NCI-H524 (cell line): ENCODE measurements at regions not wholly inside any gene's neighbourhood (a gene's known extent, or its start where the extent isn't known, plus 50 kb on each side); places are given as distances from the start of the nearest gene placed in this dataset.

Source experiments
- DNase-seq, 2 experiments: peaks; one replicate each; lab custom pipeline; 2025; lab: John Stamatoyannopoulos, UW

DNA sequence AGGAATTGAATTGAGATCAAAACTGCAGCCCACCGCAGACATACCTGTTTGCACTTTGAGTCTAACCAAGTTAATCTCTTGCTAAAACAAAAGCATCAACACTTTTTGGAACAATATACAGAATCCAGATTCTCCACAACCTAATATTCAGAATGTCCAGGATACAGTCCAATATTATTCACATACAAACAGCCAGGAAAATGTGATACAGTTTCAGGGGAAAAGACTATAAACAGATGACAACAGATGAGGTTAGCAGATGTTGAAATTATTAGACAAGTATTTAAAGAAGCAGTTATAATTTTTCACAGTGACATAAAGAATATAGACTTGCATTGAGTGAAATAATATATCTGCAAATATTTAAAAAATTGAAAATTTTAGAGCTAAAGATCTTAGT, 678.1 kb upstream of the CXADR start:
- DNase-seq: no peak

DNA sequence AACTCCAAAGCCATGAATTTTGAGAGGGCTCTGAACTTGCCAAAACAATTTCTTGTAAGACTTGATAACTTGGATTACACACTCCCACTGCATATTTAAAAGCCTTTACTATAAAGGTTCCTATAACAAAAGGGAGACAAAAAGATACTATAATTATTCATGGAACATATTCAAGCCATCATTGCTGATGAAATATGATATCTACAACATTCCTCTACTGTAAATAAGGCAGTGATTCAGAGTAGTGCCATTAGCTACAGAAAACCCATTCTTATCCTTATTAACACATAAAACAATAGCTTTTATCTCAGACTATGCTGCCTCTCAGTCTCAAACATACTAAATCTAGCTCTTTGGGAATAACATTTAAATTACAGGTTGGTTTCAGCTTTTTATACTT, 675.5 kb upstream of the CXADR start:
- DNase-seq: no peak

DNA sequence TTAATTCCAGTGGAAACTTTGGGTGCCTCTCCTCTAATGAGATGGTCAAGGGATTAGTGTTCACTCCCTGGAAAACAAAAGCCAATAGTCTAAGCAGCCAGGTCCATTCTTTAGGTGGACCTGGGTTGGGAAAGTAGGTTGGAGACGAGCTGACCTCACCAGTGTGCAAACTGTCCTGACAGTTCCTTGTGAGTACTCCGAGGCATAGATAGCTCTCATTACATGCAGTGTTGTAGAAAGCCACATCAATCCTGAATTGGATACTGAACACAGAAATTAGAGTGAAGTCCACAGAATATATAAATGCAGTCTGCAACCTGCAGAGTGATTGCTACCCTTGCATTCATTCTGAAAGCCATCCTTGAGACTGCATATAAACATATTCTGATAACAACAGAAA, 675.1 kb upstream of the CXADR start:
- no peak for DNase-seq

GRCh38 chr21:16838331-16838730, 674.5 kb upstream of the CXADR start:
- DNase-seq: no peak

- no peak for DNase-seq
These were observed 672.3 kb upstream of the CXADR start for GRCh38 chr21:16840538-16840937.

DNA sequence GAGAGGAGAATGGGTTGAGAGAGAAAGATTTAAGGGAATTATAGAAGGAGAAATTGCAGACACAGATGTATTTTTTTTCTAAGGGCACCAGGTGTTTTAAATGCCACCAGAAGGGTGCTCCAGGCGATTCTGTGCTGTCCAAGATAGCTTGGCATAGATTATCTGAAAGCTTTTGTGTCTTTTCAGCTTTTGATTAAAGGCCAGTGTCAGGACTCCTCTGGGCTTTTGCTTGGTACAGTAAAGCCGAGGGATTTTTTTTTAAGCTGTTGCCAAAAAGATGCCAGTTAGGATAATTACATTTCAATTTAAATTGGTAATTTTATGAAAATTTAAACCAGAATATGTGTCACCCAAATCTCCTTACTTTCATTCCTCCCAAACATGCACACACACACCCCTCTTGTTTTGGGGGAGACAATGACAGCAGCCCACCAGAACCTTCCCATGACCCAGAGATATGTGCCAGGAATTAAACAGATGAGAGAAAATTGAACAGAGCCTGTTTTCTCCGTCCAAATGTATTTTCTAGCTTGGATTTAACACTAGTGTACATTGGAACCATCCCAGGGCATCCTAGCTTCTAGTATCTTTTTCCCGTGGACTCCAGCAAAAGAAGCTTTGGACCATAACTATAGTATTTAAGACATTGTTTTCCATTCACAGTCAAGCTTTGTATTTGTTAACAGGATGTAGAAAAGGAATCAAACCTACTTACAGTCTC, 670.7 kb upstream of the CXADR start:
- DNase-seq: peak; percentile 74 to 79

- DNase-seq: peak; percentile 40 to 72
These were observed 670.2 kb upstream of the CXADR start for GRCh38 chr21:16842696-16843035.

- no peak for DNase-seq
These were observed 665.6 kb upstream of the CXADR start for GRCh38 chr21:16847211-16847610.

DNA sequence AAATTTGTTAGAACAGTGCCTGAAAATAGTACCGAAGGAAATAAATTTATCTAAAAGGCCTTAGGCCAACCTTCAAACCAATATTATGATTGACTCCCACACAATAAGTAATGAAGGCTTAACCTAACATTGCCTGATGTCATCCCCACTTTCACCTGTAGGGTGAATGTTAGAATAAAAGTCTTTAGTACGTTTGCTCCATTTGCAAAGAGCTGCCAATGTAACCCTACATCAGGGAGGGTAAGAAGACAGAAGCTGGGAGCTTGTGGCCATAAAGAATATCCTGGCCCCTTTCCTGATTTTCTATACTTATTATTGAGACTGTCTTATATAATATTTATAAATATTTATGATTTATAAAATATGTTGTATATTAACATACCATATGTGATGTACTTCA, 661.8 kb upstream of the CXADR start:
- DNase-seq: no peak

GRCh38 chr21:16855164-16855667, 657.6 kb upstream of the CXADR start:
- DNase-seq: no peak

DNA sequence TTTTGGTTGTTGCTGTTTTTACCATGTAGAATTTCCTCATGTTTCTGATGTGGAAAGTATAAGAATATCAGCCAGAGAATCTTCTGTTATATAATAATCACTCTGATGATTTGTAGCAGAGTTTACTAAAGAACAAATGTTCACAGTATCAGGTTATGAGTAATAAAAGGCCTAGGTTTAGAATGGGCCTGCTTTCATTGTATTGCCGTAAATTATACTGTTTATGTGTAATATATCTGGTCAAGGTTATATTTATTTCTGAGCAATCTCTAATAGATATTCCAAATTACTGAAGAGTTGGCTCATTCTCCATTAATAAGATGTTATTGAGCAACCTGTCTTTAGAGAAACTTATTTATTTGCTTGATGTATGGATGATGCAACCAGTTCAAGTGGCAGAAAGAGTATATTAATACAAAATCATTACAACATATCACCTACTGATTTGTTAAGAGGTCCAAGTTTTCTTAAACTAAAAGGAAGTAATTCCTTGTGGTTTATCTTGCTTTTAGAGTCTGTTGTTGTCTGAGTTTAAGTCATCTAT, 649.4 kb upstream of the CXADR start:
- no peak for DNase-seq

DNA sequence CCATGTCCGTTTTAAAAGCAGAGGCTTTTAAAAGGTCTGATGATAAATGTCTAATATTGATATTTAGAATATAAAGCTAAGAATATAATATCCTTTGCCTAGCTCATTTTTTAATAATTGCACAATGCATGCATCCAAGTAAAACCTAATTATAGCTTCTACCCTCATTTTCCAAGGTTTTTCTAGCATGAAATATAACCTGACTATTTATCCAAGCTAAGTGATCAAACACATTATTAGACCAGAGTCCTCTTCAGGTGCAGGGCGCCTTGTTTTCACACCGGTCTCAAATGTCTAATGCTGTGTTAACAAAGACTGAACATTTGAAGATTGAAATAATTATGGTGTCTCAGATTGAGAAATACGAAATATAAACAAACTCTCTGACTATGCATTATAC, 648.9 kb upstream of the CXADR start:
- no peak for DNase-seq

GRCh38 chr21:16865632-16866031, 647.2 kb upstream of the CXADR start:
- DNase-seq: no peak

- DNase-seq: no peak
These were observed 646.0 kb upstream of the CXADR start for GRCh38 chr21:16866851-16867250.

- DNase-seq: no peak
These were observed 642.7 kb upstream of the CXADR start for GRCh38 chr21:16870103-16870502.

- DNase-seq: no peak
These were observed 640.2 kb upstream of the CXADR start for GRCh38 chr21:16872616-16873015.

GRCh38 chr21:16873176-16873575, 639.7 kb upstream of the CXADR start:
- DNase-seq: no peak

- no peak for DNase-seq
These were observed 639.2 kb upstream of the CXADR start for GRCh38 chr21:16873596-16873995.

- DNase-seq: no peak
These were observed 633.4 kb upstream of the CXADR start for GRCh38 chr21:16879479-16879878.

DNA sequence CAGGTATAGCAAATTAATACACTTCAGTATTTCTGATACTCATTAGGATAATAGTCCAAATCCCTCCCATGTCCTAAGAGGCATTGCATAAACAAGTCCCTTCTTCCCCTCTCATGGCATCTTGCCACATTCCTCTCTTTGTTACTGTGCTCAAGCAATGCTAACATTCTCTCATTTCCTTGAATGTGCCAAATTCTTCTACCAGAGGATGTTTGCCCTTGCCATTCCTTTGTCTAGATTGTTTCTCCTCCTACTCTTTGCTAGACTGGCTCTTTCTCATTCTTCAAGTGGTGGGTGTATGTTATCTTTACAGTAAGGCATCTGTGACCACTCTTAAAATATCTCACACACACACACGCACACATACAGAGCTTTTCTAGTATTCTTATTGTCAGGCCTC, 621.0 kb upstream of the CXADR start:
- DNase-seq: no peak

DNA sequence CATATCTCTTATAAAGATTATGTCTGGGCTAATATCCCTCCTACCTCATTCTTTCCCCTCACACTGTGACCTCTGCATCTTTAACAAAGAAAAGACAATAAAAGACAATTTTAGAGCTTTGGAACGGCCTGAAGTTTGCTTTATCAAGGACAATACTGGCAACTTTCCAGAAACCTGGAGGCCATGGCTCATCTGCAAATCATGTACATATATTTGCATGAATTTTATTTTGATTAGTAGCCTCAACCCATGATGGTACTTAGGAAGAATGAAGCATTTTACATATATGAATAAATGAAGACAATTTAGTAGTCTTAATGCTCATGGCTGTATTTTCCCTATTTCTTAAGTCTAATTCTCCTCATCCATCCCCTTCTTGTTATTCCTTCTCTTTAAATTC, 612.2 kb upstream of the CXADR start:
- DNase-seq: no peak

- DNase-seq: no peak
These were observed 604.8 kb upstream of the CXADR start for GRCh38 chr21:16908077-16908476.

DNA sequence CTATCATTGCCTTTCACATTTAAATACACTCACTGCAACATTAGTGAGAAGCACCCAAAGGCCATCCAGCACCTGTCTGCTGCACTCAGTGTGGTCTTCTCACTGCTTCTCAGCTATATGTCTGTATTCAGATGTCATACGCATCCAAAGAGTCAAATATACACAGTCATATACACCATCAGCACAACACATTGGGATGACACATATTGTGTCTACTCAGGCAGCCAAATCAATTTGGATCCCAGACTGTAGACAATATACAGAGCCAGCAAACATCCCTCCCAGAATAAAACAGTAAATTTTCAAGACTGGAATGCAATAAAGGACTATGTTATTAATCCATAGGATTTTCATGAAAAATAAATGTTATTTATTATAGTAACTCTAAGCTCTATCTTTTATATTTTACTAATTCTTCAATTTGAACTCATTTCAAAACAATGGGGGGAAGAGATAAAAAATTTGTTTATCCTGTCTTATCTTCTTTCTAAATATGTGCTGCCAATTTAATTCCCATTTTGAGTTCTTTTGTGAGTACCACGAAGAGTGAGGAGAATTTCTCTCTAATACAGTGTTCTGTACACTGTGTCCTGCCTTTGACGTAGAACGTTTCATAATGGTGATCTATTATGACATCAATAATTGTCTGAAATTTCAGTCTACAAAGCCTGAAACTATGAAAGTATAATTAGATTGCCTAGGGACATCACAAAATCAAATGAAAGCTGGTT, 602.2 kb upstream of the CXADR start:
- DNase-seq: no peak
